HG03342 (cell line): ENCODE measurements at regions not wholly inside any gene's neighbourhood (a gene's known extent, or its start where the extent isn't known, plus 50 kb on each side); places are given as distances from the start of the nearest gene placed in this dataset.

Source experiments
- ATAC-seq: cut with Tn5 transposase; IDR thresholded peaks from one replicate; pipeline ENCODE4 v1.9.1; 2021; ENCODE audit warnings: mild to moderate bottlenecking, moderate library complexity; ENCODE audit not compliant: unreplicated experiment

GRCh38 chr4:96301715-96302114 is 461.8 kb downstream of the PDHA2 start:
- ATAC-seq = no peak

GRCh38 chr4:96305030-96305429 is 465.1 kb downstream of the PDHA2 start:
- no peak for ATAC-seq

GRCh38 chr4:96312046-96312685 is 472.3 kb downstream of the PDHA2 start:
- ATAC-seq = no peak

GRCh38 chr4:96315815-96316214 is 475.9 kb downstream of the PDHA2 start:
- ATAC-seq = no peak

- no peak for ATAC-seq
These were observed 476.9 kb downstream of the PDHA2 start for GRCh38 chr4:96316776-96317175.

- ATAC-seq = no peak
These were observed 478.0 kb downstream of the PDHA2 start for GRCh38 chr4:96317891-96318290.

GRCh38 chr4:96326846-96327245 is 487.0 kb downstream of the PDHA2 start:
- no peak for ATAC-seq

- ATAC-seq = no peak
These were observed 502.3 kb downstream of the PDHA2 start for GRCh38 chr4:96342196-96342595.

- no peak for ATAC-seq
These were observed 503.0 kb downstream of the PDHA2 start for GRCh38 chr4:96342790-96343455.

- ATAC-seq = no peak
These were observed 503.9 kb downstream of the PDHA2 start for GRCh38 chr4:96343836-96344235.

- no peak for ATAC-seq
These were observed 507.7 kb downstream of the PDHA2 start for GRCh38 chr4:96347582-96347981.

GRCh38 chr4:96352051-96352517 is 512.2 kb downstream of the PDHA2 start:
- no peak for ATAC-seq

GRCh38 chr4:96354036-96354712 is 514.3 kb downstream of the PDHA2 start:
- ATAC-seq = no peak

GRCh38 chr4:96355414-96355813 is 515.5 kb downstream of the PDHA2 start:
- no peak for ATAC-seq

- ATAC-seq = no peak
These were observed 516.9 kb downstream of the PDHA2 start for GRCh38 chr4:96356591-96357370.

GRCh38 chr4:96366632-96367031 is 526.7 kb downstream of the PDHA2 start:
- ATAC-seq = no peak

- ATAC-seq = no peak
These were observed 535.5 kb downstream of the PDHA2 start for GRCh38 chr4:96375367-96375766.

GRCh38 chr4:96379524-96379923 is 539.6 kb downstream of the PDHA2 start:
- ATAC-seq = no peak

- ATAC-seq = no peak
These were observed 540.2 kb downstream of the PDHA2 start for GRCh38 chr4:96380106-96380505.

- ATAC-seq = no peak
These were observed 543.5 kb downstream of the PDHA2 start for GRCh38 chr4:96383349-96383748.

GRCh38 chr4:96389770-96390169 is 549.9 kb downstream of the PDHA2 start:
- no peak for ATAC-seq
